ENCODE measurements at regions not wholly inside any gene's neighbourhood (a gene's known extent, or its start where the extent isn't known, plus 50 kb on each side); places are given as distances from the start of the nearest gene placed in this dataset.

DNA sequence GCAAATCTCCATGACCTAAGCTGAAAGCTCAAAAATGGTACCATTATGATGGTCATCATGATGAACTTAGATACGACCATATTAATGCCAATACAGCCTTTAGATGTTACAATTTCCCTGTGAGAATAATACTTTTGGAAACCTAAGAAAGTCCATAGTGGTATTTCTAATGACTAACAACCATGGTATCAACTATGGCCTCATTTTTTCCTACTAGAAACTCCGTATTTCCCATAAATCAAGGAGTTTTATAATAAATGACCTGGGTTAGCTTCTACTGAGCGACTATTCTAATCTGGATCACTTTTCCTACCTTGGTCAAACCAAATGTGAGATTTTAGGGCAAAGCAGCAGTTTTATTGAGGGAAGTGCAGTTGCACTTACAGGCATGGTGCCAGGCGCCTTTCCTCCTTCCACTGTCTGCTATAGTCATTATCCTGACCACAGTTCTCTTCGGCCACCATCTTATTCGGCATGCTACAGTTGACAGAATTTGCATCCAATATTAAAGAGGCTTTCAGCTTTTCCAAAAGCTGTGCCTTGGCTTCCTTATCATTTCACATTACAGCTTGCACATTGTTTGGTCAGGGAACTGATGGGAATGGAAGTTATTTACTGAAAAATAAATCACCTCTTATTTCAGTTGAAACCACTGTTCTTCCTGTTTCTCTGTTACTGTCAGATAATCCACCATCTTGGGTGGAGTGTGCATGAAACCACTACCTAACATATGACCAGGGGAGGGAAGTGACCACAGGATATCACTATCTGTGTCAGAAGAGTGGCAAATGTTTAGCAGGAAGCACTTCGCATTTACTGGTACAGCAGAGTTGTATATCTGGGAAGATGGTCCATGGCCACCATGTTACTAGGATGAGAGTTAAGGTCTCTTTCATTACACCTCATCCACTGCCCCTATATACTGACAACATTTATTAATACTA lies 74.5 kb upstream of the PICALM start:
- no peak for TF ChIP-seq POLR2AphosphoS5 (IDR thresholded peaks at IDR 0.05)
- TF ChIP-seq, protein P1, sequence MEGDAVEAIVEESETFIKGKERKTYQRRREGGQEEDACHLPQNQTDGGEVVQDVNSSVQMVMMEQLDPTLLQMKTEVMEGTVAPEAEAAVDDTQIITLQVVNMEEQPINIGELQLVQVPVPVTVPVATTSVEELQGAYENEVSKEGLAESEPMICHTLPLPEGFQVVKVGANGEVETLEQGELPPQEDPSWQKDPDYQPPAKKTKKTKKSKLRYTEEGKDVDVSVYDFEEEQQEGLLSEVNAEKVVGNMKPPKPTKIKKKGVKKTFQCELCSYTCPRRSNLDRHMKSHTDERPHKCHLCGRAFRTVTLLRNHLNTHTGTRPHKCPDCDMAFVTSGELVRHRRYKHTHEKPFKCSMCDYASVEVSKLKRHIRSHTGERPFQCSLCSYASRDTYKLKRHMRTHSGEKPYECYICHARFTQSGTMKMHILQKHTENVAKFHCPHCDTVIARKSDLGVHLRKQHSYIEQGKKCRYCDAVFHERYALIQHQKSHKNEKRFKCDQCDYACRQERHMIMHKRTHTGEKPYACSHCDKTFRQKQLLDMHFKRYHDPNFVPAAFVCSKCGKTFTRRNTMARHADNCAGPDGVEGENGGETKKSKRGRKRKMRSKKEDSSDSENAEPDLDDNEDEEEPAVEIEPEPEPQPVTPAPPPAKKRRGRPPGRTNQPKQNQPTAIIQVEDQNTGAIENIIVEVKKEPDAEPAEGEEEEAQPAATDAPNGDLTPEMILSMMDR (IDR thresholded peaks at IDR 0.05) = no peak

Measured in suprapubic skin (tissue), 3 donors.